Osteoblast (primary cell): ENCODE measurements at regions not wholly inside any gene's neighbourhood (a gene's known extent, or its start where the extent isn't known, plus 50 kb on each side); places are given as distances from the start of the nearest gene placed in this dataset.

Experiments used
- DNase-seq: peaks from one replicate; pipeline ENCODE4 v3.0.0; 2011; ENCODE audit warnings: low spot score, mixed read lengths; ENCODE audit not compliant: insufficient read length; ENCODE audit errors: missing footprints
- H2AFZ ChIP-seq: 2 replicates; pipeline ENCODE4 v1.6.0; 2011; ENCODE audit warnings: mild to moderate bottlenecking, low read length
- H3K27ac ChIP-seq: 2 replicates; pipeline ENCODE4 v1.5.1; 2011; ENCODE audit warnings: mild to moderate bottlenecking, low read depth, low read length, moderate library complexity
- H3K27me3 ChIP-seq: 2 replicates; pipeline ENCODE4 v1.6.0; 2012; ENCODE audit warnings: mild to moderate bottlenecking, control low read depth, inconsistent platforms, low read length, moderate library complexity; ENCODE audit not compliant: insufficient read depth
- H3K36me3 ChIP-seq: 2 replicates; pipeline ENCODE4 v1.5.1; 2011; ENCODE audit warnings: mild to moderate bottlenecking, low read length, control low read depth, moderate library complexity; ENCODE audit not compliant: insufficient read depth
- H3K4me1 ChIP-seq: 2 replicates; pipeline ENCODE4 v1.5.1; 2011; ENCODE audit warnings: mild to moderate bottlenecking, low read length, control low read depth, moderate library complexity; ENCODE audit not compliant: insufficient read depth
- H3K4me2 ChIP-seq: 2 replicates; pipeline ENCODE4 v1.6.0; 2011; ENCODE audit warnings: mild to moderate bottlenecking, low read length; ENCODE audit not compliant: insufficient read depth
- H3K4me3 ChIP-seq: fragments of 200-600 bp; sonication (generic); 3 replicates; pipeline ENCODE4 v1.5.1; 2012; ENCODE audit warnings: mild to moderate bottlenecking, low read length, inconsistent platforms; ENCODE audit not compliant: insufficient read depth
- H3K79me2 ChIP-seq: 2 replicates; pipeline ENCODE4 v1.6.0; 2012; ENCODE audit warnings: mild to moderate bottlenecking, low read length, control low read depth, inconsistent platforms; ENCODE audit not compliant: insufficient read depth
- H3K9me3 ChIP-seq: 2 replicates; pipeline ENCODE4 v1.5.1; 2011; ENCODE audit warnings: low read depth, low read length, control low read depth
- H4K20me1 ChIP-seq: 2 replicates; pipeline ENCODE4 v1.6.0; 2012; ENCODE audit warnings: mild to moderate bottlenecking, low read length, control low read depth; ENCODE audit not compliant: insufficient read depth
- TF ChIP-seq, protein P1 (sequence below): IDR thresholded peaks from 2 replicates; pipeline ENCODE4 v1.5.1; 2011; ENCODE audit warnings: mild to moderate bottlenecking, low read depth, low read length, moderate library complexity; ENCODE audit errors: extremely low read depth

DNA sequence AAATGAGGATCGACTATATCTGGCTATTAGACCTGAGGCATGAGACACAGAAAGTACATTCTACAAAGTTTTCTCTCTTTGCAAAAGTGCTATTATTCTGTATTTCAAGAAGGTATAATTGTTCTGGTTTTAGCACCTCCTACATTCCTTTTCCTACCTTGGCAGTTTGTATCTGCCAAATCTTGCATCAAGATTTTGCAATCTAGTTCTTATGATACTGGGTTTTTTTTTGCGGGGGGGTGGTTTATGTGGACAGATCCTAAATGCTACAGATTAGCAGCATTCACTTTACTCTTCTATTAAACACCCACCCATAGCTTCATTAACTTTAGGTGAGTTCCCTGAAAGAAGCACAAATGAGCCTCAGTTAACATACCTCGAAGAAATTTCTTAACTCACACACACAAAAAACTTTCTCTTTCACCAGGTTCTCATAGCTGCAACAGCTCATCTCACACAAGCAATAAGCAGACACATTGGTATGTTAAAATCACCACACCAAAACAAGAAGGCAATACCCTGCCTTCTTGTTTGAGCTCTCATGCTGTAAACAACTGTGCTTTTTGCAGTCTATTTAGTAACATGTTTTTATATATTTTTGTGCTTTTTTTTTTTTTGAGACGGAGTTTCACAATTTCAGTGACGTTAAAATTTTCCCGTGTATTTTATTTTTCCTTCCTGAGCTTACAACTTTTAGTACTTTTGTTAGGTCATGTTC is 73.0 kb upstream of the VGLL4 start:
- Histone ChIP-seq H3K4me2 (peak overlapping the region; percentile 83), H3K27ac (peak overlapping the region; percentile 71), H4K20me1 (peaks cover 15% of the 10 kb centered on the region), H3K36me3 (no peaks in the 10 kb centered on the region), H2AFZ (no peak overlapping the region), H3K9me3 (no peaks in the 10 kb centered on the region), H3K4me3 (peak overlapping the region; percentile 84), H3K79me2 (peaks cover 45% of the 10 kb centered on the region), H3K27me3 (peaks cover 4% of the 10 kb centered on the region), H3K4me1 (peaks cover 16% of the 10 kb centered on the region)
- no peak for DNase-seq
- TF ChIP-seq, protein P1, sequence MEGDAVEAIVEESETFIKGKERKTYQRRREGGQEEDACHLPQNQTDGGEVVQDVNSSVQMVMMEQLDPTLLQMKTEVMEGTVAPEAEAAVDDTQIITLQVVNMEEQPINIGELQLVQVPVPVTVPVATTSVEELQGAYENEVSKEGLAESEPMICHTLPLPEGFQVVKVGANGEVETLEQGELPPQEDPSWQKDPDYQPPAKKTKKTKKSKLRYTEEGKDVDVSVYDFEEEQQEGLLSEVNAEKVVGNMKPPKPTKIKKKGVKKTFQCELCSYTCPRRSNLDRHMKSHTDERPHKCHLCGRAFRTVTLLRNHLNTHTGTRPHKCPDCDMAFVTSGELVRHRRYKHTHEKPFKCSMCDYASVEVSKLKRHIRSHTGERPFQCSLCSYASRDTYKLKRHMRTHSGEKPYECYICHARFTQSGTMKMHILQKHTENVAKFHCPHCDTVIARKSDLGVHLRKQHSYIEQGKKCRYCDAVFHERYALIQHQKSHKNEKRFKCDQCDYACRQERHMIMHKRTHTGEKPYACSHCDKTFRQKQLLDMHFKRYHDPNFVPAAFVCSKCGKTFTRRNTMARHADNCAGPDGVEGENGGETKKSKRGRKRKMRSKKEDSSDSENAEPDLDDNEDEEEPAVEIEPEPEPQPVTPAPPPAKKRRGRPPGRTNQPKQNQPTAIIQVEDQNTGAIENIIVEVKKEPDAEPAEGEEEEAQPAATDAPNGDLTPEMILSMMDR = no peak

DNA sequence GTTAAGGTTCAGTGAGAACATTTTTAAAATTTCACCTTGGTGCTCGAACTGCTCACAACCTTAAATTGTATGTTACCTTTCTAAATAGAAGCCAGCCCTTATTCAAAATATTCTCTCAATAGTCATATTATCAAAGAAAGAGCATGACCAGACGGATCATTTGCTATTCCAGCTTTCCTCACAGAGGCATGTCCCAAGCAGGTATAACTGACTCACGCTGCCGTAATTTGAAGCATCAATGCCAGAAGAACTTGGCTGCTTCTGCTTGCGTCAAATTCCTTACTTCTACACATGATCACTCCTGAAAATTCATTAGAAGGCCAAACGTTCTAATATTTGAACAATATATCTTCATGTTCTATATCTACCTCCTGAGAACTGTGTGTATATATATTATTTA is 69.5 kb upstream of the VGLL4 start:
- DNase-seq = no peak
- H3K36me3 ChIP-seq = no peaks in the 10 kb centered on the region
- no peak overlapping the region for H2AFZ ChIP-seq
- H3K4me2 ChIP-seq = no peak overlapping the region
- H3K79me2 ChIP-seq = peaks cover 72% of the 10 kb centered on the region
- no peak overlapping the region for H3K27ac ChIP-seq
- H3K27me3 ChIP-seq = no peaks in the 10 kb centered on the region
- H3K9me3 ChIP-seq = no peaks in the 10 kb centered on the region
- peaks cover 18% of the 10 kb centered on the region for H4K20me1 ChIP-seq
- H3K4me3 ChIP-seq = no peak overlapping the region
- peaks cover 15% of the 10 kb centered on the region for H3K4me1 ChIP-seq
- TF ChIP-seq, protein P1 = no peak

DNA sequence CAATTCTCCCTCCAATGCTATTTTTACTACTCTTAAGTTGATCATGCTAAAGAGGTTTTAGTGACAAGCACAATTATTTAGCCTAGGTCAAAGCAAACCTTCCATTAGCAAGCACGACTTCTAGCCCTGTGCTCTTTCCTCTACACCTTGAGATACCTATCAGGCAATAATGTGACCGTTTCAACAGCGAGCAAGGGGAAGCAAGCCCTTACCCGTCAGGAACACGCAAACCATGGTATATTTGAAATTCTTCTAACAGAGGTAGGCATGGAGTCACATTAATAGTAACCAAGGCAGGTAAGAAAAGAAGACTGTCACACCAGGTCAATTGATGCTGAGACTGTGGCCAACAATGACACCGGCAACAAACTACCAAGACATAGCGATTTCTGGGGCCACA is 68.9 kb upstream of the VGLL4 start:
- DNase-seq = no peak
- Histone ChIP-seq H3K36me3 (no peaks in the 10 kb centered on the region), H3K4me1 (peaks cover 11% of the 10 kb centered on the region), H2AFZ (no peak overlapping the region), H3K27ac (no peak overlapping the region), H3K79me2 (peaks cover 77% of the 10 kb centered on the region), H3K4me2 (no peak overlapping the region), H4K20me1 (peaks cover 18% of the 10 kb centered on the region), H3K27me3 (no peaks in the 10 kb centered on the region), H3K9me3 (no peaks in the 10 kb centered on the region), H3K4me3 (no peak overlapping the region)
- TF ChIP-seq, protein P1 = no peak

DNA sequence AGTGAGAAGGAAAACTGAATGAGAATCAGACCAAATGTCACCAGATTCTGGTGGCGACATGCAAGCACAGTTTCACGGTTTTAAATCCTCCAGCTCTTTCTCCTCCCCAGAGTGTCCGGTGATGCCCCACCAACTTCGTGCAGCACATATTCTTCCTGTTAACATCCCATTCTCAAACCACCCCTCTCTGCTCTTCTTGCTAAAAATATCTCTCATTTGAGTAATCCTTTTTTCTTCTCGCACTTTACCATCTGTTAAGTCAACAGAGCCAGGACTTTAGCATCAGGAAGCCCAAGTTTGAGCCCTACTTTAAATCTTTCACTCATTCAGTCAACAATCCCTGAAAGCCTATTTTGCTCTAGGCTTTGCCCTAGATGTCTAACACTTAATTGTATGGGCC is 68.2 kb upstream of the VGLL4 start:
- peaks cover 78% of the 10 kb centered on the region for H3K79me2 ChIP-seq
- no peak for DNase-seq
- no peak overlapping the region for H3K4me3 ChIP-seq

More for the DNA sequence above, 68.2 kb upstream of the VGLL4 start:
- TF ChIP-seq, protein P1 = no peak
- Histone ChIP-seq H2AFZ (no peak overlapping the region), H3K27ac (no peak overlapping the region), H3K9me3 (no peaks in the 10 kb centered on the region), H4K20me1 (peaks cover 18% of the 10 kb centered on the region), H3K36me3 (no peaks in the 10 kb centered on the region), H3K4me1 (peaks cover 5% of the 10 kb centered on the region), H3K27me3 (no peaks in the 10 kb centered on the region), H3K4me2 (no peak overlapping the region)
